ENCODE measurements at regions not wholly inside any gene's neighbourhood (a gene's known extent, or its start where the extent isn't known, plus 50 kb on each side); places are given as distances from the start of the nearest gene placed in this dataset.

DNA sequence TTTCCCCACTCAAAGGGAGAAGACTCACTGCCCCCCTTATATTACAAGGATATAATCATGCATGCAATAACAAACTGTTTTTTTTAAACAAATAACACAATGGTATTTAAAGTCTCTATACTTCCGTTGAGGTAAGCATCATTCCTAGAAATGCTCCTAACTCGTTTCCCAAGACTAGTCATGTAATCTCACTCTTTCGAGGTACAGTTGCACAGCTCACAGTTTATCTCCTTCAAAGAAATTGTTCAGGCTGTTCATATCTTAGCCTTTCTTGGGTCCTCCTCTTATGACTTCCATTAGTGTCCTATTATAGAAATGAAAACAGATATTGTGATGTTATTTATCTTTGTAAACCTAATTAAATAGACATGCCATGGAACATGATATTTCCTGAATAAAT is 705.0 kb downstream of the KCNT2 start:
- Histone ChIP-seq H3K4me1 (replicated peaks in 1 of 2; ENCODE audit: control insufficient read depth in 2 of 2, insufficient read depth in 2 of 2, low read length in 2 of 2) (peaks cover 0 to 27% of the 10 kb centered on the region in 2 experiments; a peak in 2 of 5 replicates), H3K79me2 (ENCODE audit: control insufficient read depth, insufficient read depth, low read length) (no peaks in the 10 kb centered on the region), H3K27ac (ENCODE audit: extremely low read depth, low read depth, low read length) (peak overlapping the region; percentile 67), H4K20me1 (replicated peaks; ENCODE audit: control insufficient read depth, insufficient read depth, low read length) (no peaks in the 10 kb centered on the region), H3K9ac (ENCODE audit: insufficient read depth in 1 of 2, low read depth in 2 of 2, low read length in 2 of 2) (peak overlapping the region in 1 of 2 experiments; percentile 59; a peak in 2 of 4 replicates), H3K9me3 (replicated peaks; ENCODE audit: control insufficient read depth, insufficient read depth, low read depth, low read length) (no peaks in the 10 kb centered on the region; the same call in 1 of the 2 replicates), H2AFZ (ENCODE audit: low read depth, low read length) (peak overlapping the region; percentile 88), H3K4me2 (ENCODE audit: insufficient read depth, low read length) (peak overlapping the region; percentile 48), H3K9me1 (ENCODE audit: control insufficient read depth, insufficient read depth, low read length) (no peaks in the 10 kb centered on the region), H3K27me3 (ENCODE audit: control insufficient read depth in 2 of 2, insufficient read depth in 2 of 2, low read length in 2 of 2) (no peaks in the 10 kb centered on the region), H3K36me3 (ENCODE audit: control insufficient read depth, insufficient read depth, low read length) (no peaks in the 10 kb centered on the region), H3K4me3 (no peak overlapping the region)
- intact Hi-C loops (cut with micrococcal nuclease) (no loop called here), in situ Hi-C loops (cut with MboI) (no loop called here)
- no peak for FAIRE-seq
- TF ChIP-seq YY1 (IDR thresholded peaks at IDR 0.05; ENCODE audit: borderline replicate concordance in 1 of 3, control insufficient read depth in 1 of 3, extremely low read depth in 1 of 3, insufficient read depth in 3 of 3, insufficient read length in 1 of 3, insufficient replicate concordance in 2 of 3, low read depth in 1 of 3, low read length in 2 of 3) = no peak
- TF ChIP-seq CBFA2T3 (IDR thresholded peaks at IDR 0.05) = peak; percentile 54
- TF ChIP-seq CEBPB (tag; IDR thresholded peaks at IDR 0.05) = peak; percentile 16; the same call in 1 of the 2 replicates
- no peak for TF ChIP-seq RBM17 (IDR thresholded peaks at IDR 0.05; ENCODE audit: borderline replicate concordance, low read depth, low read length)
- TF ChIP-seq NRF1 (conservative IDR thresholded peaks at IDR 0.05 in 1 of 2, IDR thresholded peaks at IDR 0.05 in 1 of 2) = no peak
- 0 out of 2 replicates have a peak, but pooled peaks have one; percentile 17 for TF ChIP-seq NCOR1 (IDR thresholded peaks at IDR 0.05)
- peak; percentile 12; the same call in 1 of the 2 replicates for TF ChIP-seq ARID1B (IDR thresholded peaks at IDR 0.05)
- no peak for TF ChIP-seq BHLHE40 (IDR thresholded peaks at IDR 0.05; ENCODE audit: low read length)
- TF ChIP-seq HMBOX1 (IDR thresholded peaks at IDR 0.05) = peak; percentile 96
- TF ChIP-seq E4F1 (CRISPR knock-in tag; IDR thresholded peaks at IDR 0.05; ENCODE audit: borderline replicate concordance) = no peak
- peak; percentile 45; the same call in 1 of the 2 replicates for TF ChIP-seq TCF3 (CRISPR knock-in tag; IDR thresholded peaks at IDR 0.05)
- TF ChIP-seq HDAC1 (IDR thresholded peaks at IDR 0.05) = no peak
- no peak for TF ChIP-seq NUFIP1 (IDR thresholded peaks at IDR 0.05; ENCODE audit: partially characterized antibody)
- no peak for TF ChIP-seq RBFOX2 (IDR thresholded peaks at IDR 0.05; ENCODE audit: low read depth, low read length)
- 0 out of 2 replicates have a peak, but pooled peaks have one; percentile 12 for TF ChIP-seq ZNF592 (IDR thresholded peaks at IDR 0.05)
- TF ChIP-seq EP300 (IDR thresholded peaks at IDR 0.05; ENCODE audit: low read length) = peak; percentile 25; the same call in 1 of the 2 replicates
- peak; percentile 54 for ATAC-seq
- ChIA-PET CTCF (ENCODE audit: low intra/inter-chr PET ratio) (no interaction called here), POLR2A (no interaction called here)
- peak in 2 of 4 experiments; percentile 33 to 61 for DNase-seq (ENCODE audit: extremely low read depth in 1 of 4, low spot score in 3 of 4)
- WGBS (ENCODE audit: insufficient coverage, low coverage, missing lambda C conversion rate) = 0% methylated on average over 3 of the region's 3 CpGs
- BruUV-seq (replicated peaks) = no TSS peak

Measured in K562 (cell line).